PC-3 (cell line): ENCODE measurements at regions not wholly inside any gene's neighbourhood (a gene's known extent, or its start where the extent isn't known, plus 50 kb on each side); places are given as distances from the start of the nearest gene placed in this dataset.

Source experiments
- CTCF ChIP-seq: fragments of 300-600 bp; sonication (generic); conservative IDR thresholded peaks from 2 replicates; pipeline ENCODE4 v1.5.1; 2017; ENCODE audit warnings: antibody characterized with exemption, low read depth, mild to moderate bottlenecking, low read length
- EZH2 ChIP-seq: fragments of 300-600 bp; sonication (generic); IDR thresholded peaks from one replicate; pipeline ENCODE4 v1.6.1; 2017; ENCODE audit warnings: antibody characterized with exemption, mild to moderate bottlenecking, low read length; ENCODE audit not compliant: unreplicated experiment
- EZH2phosphoT487 ChIP-seq: fragments of 300-600 bp; sonication (generic); IDR thresholded peaks from 2 replicates; pipeline ENCODE4 v1.6.1; 2018; ENCODE audit warnings: mild to moderate bottlenecking, antibody characterized with exemption, low read length, borderline replicate concordance

- TF ChIP-seq EZH2, result no peak
- no peak for TF ChIP-seq CTCF
- no peak for TF ChIP-seq EZH2phosphoT487
These were observed 316.4 kb downstream of the TEX29 start for GRCh38 chr13:111636804-111637203.
